ENCODE measurements at regions not wholly inside any gene's neighbourhood (a gene's known extent, or its start where the extent isn't known, plus 50 kb on each side); places are given as distances from the start of the nearest gene placed in this dataset.

DNA sequence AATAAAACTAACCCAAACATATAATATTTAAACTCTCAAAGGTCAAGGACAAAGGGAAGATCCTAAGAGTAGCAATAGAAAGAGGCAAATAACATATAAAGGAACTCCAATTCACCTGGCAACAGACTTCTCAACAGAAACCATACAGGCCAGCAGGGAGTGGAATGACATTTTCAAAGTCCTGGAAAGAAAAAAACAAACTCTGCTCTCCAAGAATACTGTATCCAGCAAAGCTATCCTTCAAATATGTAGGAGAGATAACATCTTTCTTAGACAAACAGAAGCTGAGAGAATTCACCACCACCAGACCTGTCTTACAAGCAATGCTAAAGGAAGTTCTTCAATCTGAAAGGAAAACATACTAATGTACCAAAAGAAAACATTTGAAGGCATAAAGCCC, 51.5 kb upstream of the TMEM158 start:
- Mint-ChIP-seq H3K27me3 (ENCODE audit: insufficient read depth) (peaks cover 16% of the 10 kb centered on the region), H3K9me3 (peaks cover 40% of the 10 kb centered on the region)

GRCh38 chr3:45280232-45280631, 54.1 kb upstream of the TMEM158 start:
- H3K36me3 Mint-ChIP-seq (ENCODE audit: low read depth), result no peaks in the 10 kb centered on the region
- Histone ChIP-seq H3K36me3 (ENCODE audit: control insufficient read depth, insufficient read depth, low read length) (no peaks in the 10 kb centered on the region), H3K27me3 (ENCODE audit: control insufficient read depth, insufficient read depth, low read length, poor library complexity, severe bottlenecking) (no peaks in the 10 kb centered on the region), H3K27ac (ENCODE audit: low read depth, low read length) (no peak overlapping the region), H3K9ac (ENCODE audit: extremely low read depth, low read length, poor library complexity, severe bottlenecking) (no peak overlapping the region), H3K4me1 (ENCODE audit: control insufficient read depth, insufficient read depth, low read length) (no peaks in the 10 kb centered on the region), H3K9me3 (ENCODE audit: control insufficient read depth, low read length) (peaks cover 45% of the 10 kb centered on the region), H3K4me3 (ENCODE audit: low read length) (no peak overlapping the region)
- no peak overlapping the region for H3K4me3 Mint-ChIP-seq
- WGBS, 2 experiments (ENCODE audit: insufficient coverage in 1 of 2, insufficient read length in 1 of 2), result 80% methylated on average over 1 of the region's 1 CpG
- H3K9me3 Mint-ChIP-seq, result peaks cover 40% of the 10 kb centered on the region
- no peak overlapping the region for H3K27ac Mint-ChIP-seq
- peaks cover 5% of the 10 kb centered on the region for H3K27me3 Mint-ChIP-seq (ENCODE audit: insufficient read depth)
- H3K4me1 Mint-ChIP-seq, result peaks cover 5% of the 10 kb centered on the region
- TF ChIP-seq CTCF (conservative IDR thresholded peaks at IDR 0.05), result no peak
- no peak for DNase-seq

More for the DNA sequence above, 51.5 kb upstream of the TMEM158 start:
- Mint-ChIP-seq H3K27ac (no peak overlapping the region), H3K4me3 (no peak overlapping the region), H3K36me3 (ENCODE audit: low read depth) (no peaks in the 10 kb centered on the region), H3K4me1 (peaks cover 25% of the 10 kb centered on the region)
- Histone ChIP-seq H3K36me3 (ENCODE audit: control insufficient read depth, insufficient read depth, low read length) (no peaks in the 10 kb centered on the region), H3K4me1 (ENCODE audit: control insufficient read depth, insufficient read depth, low read length) (no peaks in the 10 kb centered on the region), H3K27me3 (ENCODE audit: control insufficient read depth, insufficient read depth, low read length, poor library complexity, severe bottlenecking) (no peaks in the 10 kb centered on the region), H3K27ac (ENCODE audit: low read depth, low read length) (no peak overlapping the region), H3K9ac (ENCODE audit: extremely low read depth, low read length, poor library complexity, severe bottlenecking) (no peak overlapping the region), H3K4me3 (ENCODE audit: low read length) (no peak overlapping the region), H3K9me3 (ENCODE audit: control insufficient read depth, low read length) (peaks cover 45% of the 10 kb centered on the region)
- TF ChIP-seq CTCF (conservative IDR thresholded peaks at IDR 0.05), result no peak
- no peak for DNase-seq

DNA sequence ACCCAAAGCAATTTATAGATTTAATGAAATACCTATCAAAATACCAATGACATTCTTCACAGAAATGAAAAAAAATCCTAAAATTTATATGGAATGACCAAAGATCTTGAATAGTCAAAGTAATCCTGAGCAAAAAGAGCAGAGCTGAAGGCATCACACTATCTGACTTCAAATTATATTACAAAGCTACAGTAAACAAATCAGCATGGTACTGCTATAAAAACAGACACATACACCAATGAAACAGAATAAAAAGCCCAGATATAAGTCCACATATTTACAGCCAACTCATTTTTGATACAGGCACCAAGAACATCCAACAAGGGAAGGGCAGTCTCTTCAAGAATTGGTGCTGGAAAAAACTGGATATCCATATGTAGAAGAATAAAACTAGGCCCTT, 54.9 kb upstream of the TMEM158 start:
- H3K4me1 Mint-ChIP-seq, result no peaks in the 10 kb centered on the region

More for the DNA sequence above, 54.9 kb upstream of the TMEM158 start:
- TF ChIP-seq CTCF (conservative IDR thresholded peaks at IDR 0.05), result no peak
- H3K4me3 ChIP-seq (ENCODE audit: low read length), result no peak overlapping the region
- H3K9ac ChIP-seq (ENCODE audit: extremely low read depth, low read length, poor library complexity, severe bottlenecking), result no peak overlapping the region
- Mint-ChIP-seq H3K27me3 (ENCODE audit: insufficient read depth) (peaks cover 5% of the 10 kb centered on the region), H3K36me3 (ENCODE audit: low read depth) (no peaks in the 10 kb centered on the region), H3K9me3 (peaks cover 40% of the 10 kb centered on the region), H3K4me3 (no peak overlapping the region), H3K27ac (no peak overlapping the region)
- H3K27me3 ChIP-seq (ENCODE audit: control insufficient read depth, insufficient read depth, low read length, poor library complexity, severe bottlenecking), result no peaks in the 10 kb centered on the region
- H3K4me1 ChIP-seq (ENCODE audit: control insufficient read depth, insufficient read depth, low read length), result no peaks in the 10 kb centered on the region
- peaks cover 45% of the 10 kb centered on the region for H3K9me3 ChIP-seq (ENCODE audit: control insufficient read depth, low read length)
- H3K36me3 ChIP-seq (ENCODE audit: control insufficient read depth, insufficient read depth, low read length), result no peaks in the 10 kb centered on the region
- no peak overlapping the region for H3K27ac ChIP-seq (ENCODE audit: low read depth, low read length)
- no peak for DNase-seq

All from endodermal cell (in vitro differentiated cells).